Astrocyte (in vitro differentiated cells and primary cell): ENCODE measurements at regions not wholly inside any gene's neighbourhood (a gene's known extent, or its start where the extent isn't known, plus 50 kb on each side); places are given as distances from the start of the nearest gene placed in this dataset.

Experiments
- CTCF ChIP-seq: IDR thresholded peaks from 2 replicates; pipeline ENCODE4 v1.5.1; 2011; ENCODE audit warnings: low read depth, mild to moderate bottlenecking, inconsistent platforms, low read length, moderate library complexity; ENCODE audit not compliant: insufficient read depth
- EZH2 ChIP-seq: IDR thresholded peaks from 2 replicates; pipeline ENCODE4 v1.6.1; 2012; ENCODE audit warnings: mild to moderate bottlenecking, low read length, inconsistent platforms; ENCODE audit not compliant: insufficient read depth

DNA sequence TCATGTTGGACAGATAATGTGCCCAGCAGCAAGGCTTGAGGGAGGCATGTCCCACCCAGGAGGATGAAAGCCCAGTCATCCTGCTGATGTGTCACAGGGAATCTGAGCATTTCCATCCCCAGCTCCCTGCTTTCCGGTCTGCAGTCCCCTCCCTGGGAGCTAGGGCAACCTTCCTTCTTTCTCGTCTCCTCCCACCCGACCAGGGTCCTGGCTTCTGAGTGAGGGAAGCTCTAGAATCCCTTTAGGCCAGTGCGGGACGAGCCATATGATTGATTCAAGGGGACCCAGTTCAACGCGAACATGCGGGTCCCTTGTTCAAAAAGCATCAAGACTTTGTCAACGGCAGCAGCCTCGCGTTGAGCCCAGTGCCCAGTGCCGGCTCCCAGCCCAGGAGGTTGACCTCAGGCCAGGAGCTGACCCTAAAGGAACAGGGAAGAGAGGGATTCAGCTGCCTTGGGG, 96.7 kb upstream of the TMPRSS2 start:
- TF ChIP-seq CTCF (no peak), EZH2 (no peak)
